Stimulated activated CD4-positive, alpha-beta T cell treated with anti-CD3 and anti-CD28 coated beads, TNF-alpha, amount 100 ng/mL, for 4 hours (primary cell): ENCODE measurements at regions not wholly inside any gene's neighbourhood (a gene's known extent, or its start where the extent isn't known, plus 50 kb on each side); places are given as distances from the start of the nearest gene placed in this dataset.

Source experiments
- DNase-seq, 3 experiments: peaks; one replicate each; pipeline ENCODE4 v3.0.0-alpha.2; 2020; ENCODE audit warnings: low read depth in 3 of 3

- DNase-seq = no peak
Observed at GRCh38 chr21:38888991-38889561, 83.3 kb downstream of the ETS2 start.

DNA sequence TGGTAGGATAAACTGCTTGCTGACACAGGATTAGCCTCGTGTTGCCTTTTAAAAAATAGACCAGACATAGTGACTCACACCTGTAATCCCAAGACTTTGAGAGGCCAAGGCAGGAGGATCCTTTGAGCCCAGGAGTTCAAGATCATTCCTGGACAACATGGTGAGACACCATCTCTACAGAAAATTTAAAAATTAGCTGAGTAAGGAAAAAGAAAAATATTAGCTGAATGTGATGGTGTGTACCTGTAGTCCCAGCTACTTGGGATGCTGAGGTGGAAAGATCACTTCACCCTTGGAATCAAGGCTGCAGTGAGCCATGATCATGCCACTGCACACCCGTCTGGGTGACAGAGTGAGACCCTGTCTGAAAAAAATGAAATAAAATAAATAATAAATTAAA, 82.0 kb downstream of the ETS2 start:
- DNase-seq = no peak

DNA sequence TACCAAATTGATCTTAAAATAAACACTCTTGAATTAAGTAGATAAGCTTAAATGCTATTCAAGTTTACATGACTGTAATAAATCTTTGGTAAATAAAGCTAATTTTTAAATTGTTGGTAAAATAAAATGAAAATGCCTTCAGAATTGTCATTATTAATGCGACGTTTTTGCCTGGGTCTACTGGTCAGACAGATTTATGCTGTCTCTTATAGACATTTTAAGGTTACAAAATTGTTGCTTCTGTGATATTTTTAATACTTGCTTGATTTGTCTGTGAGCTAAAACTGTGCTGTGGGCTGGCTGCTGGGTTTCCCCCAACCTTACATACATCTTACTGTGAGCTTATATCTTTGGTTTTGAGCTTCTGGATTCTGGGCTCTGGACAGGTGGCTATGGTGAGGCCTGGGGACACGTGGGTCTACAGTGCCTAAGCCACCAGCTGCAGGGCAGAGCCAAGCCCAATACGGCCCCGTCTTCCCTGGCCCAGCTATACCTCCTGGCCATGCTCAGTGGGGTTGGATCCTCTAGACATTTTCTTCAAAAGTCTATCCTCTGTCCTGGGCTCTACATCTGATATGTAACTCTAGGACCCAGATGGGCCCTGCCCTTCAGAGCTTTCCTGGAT, 81.4 kb downstream of the ETS2 start:
- DNase-seq = no peak

DNA sequence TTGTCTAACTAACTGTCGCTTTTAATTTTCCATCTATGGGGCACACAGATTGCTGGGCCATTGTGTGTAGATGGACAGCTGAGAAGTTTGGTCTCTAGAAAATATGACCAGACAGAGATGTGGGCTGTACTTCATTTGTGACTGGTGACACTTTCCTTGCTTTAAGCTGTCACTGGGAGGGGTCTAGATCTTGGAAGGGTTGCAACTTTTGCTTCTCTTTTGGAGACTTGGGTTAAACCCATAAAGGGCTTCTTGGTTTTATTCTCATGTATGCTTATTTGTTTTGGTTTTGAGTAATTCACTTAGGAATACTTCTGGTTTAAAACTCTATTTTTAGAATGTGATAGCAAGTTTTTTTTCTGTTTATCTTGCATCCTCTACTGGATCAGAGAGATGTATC, 80.2 kb downstream of the ETS2 start:
- no peak for DNase-seq

GRCh38 chr21:38884440-38884839, 78.7 kb downstream of the ETS2 start:
- DNase-seq = no peak

GRCh38 chr21:38883142-38883541, 77.4 kb downstream of the ETS2 start:
- no peak for DNase-seq

GRCh38 chr21:38881131-38881530, 75.4 kb downstream of the ETS2 start:
- DNase-seq = no peak

- DNase-seq = no peak
Observed at GRCh38 chr21:38880577-38880966, 74.8 kb downstream of the ETS2 start.

DNA sequence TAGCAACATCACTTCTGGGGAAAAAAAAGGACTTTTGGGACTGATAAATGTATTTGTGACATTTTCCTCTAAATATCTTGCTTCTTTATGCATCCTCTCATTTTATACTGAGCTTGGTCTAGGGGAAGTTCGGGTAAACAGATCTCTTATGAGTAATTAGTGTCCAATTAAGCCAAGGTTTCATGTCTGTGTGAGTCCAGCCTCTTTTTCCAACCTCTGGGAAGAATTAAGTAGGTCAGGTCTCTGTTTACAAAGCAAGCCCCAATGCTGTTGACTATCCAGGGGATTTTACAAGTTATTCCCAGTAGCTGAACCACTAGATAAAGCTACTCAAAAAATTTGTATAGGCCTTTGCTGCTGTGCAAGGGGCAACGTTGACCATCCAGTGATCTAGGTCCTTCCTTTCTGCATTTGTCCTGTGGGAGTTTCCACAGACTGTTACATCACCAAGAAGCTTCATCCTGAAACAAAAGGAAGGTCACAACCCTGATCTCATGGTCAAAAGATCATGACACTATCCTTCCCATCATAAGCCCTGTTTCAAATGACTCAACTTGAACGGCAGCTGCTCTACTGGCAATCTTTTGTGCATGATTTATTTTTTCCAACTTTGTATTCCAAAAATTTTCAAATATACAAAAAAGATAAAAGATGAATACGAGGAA, 74.3 kb downstream of the ETS2 start:
- DNase-seq = no peak

DNA sequence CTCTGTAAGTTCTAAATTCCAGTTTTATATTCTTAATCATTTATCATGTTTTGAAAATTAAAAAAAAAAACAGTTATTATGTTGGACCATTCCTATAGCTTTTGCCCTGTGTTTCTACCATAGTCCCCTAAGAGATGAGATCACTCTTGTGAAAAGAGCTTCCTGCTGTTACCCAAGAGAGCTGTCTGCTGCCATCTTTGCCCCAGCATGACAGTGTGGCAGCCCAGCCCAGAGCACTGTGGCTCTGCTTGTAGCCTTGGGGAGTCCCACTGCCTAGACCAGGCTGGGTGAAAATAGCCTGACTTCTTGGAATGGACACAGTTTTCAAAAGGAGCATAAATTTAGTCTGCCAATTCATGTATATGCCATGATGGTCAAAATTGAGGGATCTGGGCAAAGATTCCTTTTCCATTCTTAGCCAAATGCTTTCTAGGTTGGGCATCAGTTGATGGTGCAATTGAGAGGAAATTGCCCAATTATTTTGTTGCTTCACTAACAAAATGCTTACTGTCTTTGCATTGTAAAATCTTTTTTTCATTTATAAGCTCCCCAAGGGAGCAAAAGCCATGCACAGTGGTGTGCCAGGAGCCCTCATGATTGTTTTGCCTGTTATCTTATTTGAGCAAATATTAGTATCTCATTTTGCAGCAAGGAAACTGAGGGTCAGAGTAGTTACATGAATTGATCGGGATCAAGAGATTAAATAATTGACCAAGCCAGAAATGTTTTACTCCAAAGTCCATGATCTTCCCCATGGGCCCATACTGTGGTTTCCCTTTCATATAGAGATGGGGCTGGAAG, 72.8 kb downstream of the ETS2 start:
- no peak for DNase-seq

GRCh38 chr21:38875694-38876492, 70.2 kb downstream of the ETS2 start:
- DNase-seq = no peak
